HuH-7 (cell line): ENCODE measurements at regions not wholly inside any gene's neighbourhood (a gene's known extent, or its start where the extent isn't known, plus 50 kb on each side); places are given as distances from the start of the nearest gene placed in this dataset.

ENCODE experiments used
- DNase-seq: peaks from one replicate; pipeline ENCODE4 v3.0.0; 2011; ENCODE audit warnings: low spot score

DNA sequence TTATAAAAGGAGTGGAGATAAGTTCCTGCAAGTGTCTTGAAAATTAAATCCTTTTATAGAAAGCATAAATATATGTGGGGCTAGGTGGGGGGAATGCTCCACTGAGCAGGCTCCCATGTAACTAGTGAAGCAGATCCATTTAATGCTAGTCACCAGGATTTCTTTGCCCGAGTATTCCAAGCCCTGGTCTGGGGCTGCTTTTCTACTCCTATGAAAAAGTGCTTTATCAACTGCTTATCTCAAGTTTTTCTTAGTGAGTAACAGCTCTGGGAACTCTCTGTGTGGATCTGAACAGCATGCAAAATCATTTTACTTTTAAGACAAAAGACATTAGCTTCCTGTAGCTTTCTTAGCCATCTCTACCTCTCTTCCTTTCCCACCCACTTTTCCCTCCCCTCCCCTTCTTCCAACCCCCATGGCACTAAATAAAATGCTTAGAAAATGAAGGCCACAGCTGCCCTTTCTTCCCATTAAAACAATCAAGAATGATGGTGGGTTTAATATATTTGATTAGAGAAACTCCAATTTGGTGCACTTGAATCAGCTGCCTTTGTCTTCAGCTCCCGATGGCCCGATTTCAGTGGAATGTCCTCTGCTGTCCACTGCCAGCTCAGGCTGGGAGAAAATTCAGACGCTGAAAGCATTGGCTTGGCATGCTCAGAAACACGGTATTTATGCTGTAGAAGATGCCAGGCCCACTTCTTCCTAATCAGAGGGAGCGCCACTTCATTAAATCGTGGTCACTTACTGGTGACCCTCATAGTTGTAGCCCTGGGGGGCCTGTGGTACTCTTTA, 475.1 kb downstream of the FOXO1 start:
- no peak for DNase-seq

DNA sequence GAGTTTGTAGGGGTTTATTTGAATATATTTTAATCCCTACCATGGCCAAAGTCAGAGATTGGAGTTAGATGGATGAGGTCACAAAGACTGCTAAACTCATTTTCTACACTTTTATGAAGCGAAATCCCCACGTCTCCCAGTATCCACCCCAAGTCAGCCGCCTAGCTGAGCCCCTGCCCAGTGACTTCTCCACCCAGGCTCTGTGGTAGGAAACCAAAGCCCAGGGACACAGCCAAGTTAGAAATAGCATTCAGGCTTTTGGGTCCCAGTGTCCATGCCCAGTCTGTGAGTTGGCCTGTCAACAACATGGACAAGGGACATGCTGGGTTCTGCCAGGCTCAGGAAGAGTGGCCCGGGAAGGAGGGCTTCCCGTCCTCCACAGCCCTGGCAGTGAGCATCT, 474.0 kb downstream of the FOXO1 start:
- no peak for DNase-seq

DNA sequence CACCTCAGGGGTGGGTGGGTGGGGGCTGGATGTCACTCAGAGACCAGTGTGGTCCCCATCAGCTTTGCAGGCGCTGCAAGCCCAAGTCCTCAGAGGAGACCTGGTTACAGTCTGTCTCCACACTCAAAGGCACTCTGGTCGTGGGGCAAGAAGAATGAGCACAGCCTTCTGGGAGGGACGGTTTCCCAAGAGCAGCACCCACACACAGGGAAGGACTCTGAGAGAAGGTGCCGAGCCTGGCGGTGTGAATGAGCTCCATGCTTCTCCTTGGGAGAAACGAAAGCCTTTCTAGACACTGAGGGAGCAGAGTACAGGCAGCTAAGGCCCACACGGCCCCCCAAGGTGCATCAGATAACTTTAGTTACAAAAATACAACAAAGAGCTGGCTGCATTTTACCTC, 473.6 kb downstream of the FOXO1 start:
- DNase-seq: no peak

DNA sequence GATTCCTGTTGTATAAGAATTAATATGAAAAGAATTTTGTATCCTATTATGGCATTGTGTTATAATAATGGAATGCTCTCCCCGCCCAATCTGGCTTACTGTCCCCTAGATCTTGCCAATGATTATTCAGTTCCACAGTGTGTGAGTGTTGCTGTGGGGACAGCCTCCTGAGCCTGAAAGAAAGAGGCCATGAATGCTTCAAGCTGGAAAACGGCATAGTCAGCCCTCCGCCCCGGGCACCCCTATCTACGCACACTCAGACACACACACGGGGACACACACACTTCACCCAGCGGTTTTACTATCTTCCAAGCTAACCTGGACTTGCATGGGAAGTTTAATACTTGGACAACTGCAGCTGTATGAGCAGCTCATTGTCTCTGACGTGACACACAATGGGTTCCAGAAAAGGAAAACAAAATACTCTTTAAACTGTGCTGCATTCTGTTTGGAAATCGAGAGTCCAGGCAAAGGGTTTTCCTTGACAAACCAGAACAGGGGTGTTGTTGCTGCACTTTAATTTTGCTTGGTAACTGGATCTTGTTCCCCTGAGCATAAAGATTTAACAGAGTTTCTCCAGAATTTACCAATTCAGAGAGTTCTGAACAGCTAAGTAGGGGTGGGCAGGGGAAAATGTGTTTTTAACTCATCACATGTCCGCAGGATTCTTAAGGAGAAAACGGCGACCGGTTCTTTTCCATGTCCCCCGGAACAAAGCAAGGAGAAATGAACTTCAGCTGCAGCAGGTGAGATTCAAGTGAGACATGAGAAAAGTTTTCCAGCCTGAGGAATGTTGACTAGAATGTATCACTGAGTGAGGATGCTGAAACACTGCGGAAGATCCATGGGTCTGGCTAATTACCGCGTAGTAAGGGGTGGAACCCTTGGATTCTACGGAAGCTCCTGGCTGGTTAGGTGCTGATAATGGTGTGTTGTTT, 472.9 kb downstream of the FOXO1 start:
- no peak for DNase-seq

DNA sequence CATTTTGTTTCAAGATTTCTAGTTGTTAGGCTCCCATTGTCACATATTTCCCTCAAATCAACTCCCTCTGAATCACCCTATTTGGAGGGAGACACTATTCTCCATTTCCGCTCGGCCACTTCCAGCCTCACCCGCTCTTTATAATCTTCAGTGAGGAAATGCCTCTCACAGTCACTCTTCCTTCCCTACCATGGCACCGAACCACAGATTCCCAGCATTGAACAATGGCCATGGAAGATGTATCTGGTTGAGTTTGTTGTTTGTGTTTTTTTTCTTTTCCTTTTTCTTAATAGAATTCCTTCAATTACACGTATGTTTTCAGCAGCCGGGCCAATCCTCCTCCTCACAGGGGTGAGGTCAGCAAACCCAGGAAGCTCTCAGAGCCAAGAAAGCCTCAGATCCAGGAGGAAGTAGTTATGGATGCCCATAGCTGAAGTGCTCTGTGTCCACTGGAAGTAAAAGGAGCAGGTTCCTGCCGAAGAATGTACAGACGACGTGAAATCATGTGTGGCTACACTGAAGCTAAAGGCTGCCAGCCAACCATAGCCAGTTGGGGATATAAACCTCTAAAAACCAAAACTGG, 472.1 kb downstream of the FOXO1 start:
- no peak for DNase-seq

DNA sequence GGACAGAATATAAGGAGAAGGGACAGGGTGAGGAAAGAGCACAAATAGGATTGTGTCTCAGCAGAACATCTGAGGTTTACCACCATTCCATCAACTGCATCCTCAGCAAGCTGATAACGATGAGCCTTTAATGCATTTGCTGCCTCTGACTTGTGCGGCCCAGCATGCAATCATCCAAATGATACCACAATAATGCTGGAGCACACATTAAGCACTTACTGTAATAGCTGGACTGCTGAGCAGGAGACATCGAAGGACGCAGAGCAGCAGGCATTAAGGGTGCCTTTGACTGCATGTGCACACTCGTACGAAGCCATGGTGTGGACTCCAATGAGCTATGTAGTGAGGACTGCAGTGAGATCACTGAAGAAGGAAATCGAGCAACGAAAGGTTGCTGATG, 469.4 kb downstream of the FOXO1 start:
- no peak for DNase-seq

DNA sequence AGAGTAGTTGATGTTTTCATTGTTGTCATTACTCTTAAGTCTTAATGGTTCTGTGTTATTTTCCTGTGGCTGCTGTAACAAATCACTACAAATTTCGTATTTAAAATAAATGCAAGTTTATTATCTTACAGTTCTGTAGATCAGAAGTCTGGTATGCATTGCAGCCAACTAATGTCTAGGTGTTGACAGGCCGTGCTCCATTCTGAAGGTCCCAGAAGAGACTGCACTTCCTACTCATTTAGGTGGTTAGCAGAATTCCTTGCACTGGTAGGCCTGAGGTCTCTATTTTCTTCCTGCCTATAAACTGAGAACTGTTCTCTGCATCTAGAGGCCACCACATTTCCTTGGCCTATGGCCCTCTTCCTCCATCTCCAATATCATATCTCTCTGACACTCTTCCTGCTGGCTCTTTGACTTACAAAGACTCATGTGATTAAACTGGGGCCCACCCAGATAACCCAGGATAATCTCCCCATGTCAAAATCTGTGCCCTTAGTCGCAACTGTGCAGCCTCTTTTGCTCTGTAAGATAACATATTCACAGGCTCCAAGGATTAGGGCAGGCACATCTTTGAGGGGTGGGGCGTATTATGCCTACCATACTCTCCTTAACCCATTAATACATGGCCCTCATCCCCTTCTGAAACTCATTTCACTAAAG, 468.4 kb downstream of the FOXO1 start:
- DNase-seq: no peak

DNA sequence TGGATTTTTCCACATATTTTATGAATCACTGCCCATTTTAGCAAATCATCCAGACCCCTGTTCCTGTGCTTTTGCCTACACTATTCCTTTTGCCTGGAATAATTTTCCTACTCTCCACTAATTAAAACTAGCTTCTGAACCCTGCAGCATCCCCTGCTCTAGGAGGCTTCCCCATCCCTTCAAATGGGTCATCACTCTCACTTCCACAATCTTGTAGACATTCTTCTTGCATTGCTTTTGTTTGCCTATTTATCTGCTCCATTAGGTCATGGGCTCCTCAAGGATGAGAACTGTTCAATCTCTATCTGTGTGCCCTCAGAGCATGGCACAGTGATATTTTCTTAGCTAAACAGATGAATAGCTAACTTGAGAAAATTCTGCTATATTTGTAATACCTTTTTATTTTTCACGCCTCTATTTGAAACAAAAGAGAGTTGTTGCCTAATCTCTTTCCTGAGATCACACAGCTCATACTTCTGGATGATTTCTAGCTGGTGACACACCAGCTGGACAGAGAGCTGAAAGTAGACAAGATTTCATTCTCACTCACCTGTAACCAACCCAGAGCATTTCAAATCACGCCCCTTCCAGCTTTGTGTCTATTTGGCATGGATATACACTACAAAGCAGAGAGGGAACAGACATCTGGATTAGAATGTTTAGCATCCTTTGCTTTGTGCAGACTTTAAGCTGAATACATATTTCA, 466.0 kb downstream of the FOXO1 start:
- no peak for DNase-seq

DNA sequence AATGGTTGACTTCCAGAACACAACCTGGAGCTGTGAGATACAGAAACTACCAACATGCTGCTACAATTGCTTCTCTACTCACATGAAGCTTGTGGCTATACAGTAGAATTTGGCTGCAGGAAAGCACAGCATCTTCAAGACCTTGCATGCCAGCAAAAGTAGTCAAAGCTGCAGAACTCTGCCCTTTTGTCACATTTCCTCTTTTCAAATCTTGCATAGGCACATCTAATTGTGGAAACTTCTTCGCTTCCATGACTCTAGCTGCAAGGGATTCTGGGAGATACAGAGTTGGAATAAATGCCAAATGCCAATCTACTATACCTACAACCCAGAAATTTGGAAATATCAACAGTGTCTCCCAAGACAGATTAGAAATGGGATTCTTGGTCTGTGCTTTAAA, 462.2 kb downstream of the FOXO1 start:
- DNase-seq: no peak

DNA sequence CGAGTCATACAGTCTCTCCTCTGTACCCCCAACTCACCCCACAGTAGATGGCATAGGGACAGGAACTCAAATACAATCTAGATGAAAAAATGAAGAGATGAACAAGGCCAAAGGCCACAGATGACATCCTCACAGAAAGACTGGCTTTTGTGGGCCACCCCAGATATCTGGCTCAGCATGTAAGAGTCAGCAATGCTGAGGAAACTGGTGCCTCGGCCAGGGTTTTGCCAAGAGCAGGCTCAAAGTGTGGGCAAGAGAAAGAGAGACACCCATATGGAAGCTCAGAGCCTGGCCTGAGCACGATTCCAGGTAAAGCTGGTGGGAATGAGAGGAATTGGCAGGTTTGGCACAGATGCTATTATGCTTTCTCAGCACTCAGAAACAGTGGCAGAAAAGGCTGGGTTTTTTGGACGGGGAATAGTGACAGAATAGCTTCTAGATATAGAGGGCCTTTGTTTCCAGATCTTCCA, 460.6 kb downstream of the FOXO1 start:
- DNase-seq: no peak

DNA sequence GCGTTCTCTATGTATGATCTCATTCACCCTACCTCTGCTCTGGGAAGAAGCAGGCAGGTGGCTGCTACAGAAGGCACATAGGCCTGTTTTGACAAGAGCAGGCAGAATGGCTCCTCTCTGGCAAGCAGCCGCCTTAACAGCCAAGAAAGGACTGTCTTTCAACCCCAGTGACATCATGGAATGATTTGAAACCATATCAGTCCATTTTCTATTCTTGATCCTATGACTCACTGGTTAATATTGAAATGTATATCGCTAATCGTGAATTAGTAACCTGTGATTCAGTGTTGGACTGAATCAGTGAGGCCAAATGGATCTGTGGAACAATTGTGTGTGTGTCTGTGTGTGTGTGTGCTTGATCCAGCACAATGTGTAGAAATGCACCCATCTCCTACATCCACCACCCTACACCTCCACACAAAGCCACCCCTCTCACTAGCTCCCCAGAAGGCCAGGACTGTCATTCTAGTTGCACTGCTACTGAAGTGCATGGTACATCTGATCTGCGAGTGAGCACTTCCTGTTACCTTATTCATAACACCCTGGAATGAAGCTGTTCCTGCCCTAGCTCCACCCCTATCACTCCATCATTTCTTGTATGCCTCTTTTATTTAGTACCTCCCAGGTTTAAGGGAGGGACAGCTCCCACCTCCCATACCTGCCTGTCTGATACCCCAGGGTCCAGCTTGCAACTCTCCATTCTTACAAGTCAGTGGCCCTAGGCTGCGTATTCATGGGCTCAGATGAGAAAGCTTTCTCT, 460.0 kb downstream of the FOXO1 start:
- no peak for DNase-seq

DNA sequence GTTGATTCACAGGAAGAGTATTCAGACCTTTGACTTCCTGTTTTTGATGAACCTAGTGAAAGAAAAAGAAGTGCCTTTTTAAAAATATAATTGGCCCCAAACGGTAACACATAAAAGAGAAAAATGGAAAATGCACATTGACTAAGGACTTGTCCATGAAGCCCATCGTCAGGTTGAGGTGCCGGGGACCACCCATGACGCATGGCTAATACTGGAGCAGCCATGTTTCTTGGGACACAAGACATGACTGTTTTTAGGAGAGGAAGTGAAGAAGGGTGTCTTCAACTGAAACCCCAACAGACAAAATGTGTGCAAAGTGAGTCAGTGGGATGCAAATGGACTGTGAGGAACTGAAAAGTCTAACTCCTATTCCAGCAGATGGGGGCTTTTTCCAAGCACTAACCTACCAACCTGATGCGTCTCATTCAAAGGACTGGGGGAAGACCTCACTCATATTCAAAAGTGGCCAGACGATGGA, 459.4 kb downstream of the FOXO1 start:
- no peak for DNase-seq

DNA sequence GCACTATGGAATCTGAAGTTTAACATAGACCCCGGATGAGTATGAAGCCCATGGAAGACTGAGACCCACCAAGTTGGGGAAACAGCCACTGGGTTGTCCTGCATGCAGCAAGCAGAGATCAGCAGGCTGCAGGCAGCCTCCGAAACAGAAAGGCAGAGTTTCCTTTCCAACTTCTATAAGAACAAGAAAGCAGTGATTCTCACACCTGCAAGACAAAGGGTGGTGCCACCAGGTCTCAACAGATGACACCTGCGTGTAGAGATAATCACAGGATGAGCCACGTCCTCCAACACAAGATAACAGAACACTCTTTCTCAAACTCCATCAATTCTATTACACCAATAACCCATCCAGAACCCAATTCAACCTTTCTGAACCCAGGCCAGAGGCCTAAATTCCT, 457.9 kb downstream of the FOXO1 start:
- no peak for DNase-seq

DNA sequence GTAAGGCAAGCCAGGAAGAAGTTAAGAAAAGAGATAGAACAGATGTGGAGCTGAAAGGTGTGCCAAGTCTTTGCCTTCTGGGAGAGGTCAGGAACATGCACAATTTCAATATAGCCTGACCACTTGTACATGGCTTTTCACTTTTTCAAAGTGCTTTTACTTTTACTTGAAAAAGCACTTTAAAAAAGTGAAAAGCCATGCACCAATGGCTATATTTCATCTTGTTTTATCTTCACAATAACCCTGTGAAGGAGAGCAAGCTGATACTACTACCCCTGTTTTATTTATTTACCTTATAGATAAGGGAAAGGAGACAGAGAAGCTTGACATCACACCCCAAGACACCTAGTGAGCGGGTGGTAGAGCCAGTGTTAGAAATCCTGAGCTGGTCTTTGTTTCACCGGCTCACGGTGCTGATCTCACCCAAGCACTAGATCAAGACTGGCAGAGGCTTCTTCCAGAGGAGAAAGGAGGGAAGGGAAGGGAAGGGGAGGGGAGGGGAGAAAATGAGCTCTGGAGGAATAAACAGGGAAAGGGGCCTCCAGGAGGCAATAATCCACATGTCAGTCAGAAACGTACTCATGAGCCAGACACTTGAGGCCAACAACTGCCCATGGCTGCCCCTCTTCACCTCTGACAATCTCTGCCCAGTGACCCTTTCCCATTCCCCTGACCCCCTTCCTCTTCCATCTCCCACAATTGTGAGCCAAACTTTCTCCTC, 455.4 kb downstream of the FOXO1 start:
- DNase-seq: no peak

DNA sequence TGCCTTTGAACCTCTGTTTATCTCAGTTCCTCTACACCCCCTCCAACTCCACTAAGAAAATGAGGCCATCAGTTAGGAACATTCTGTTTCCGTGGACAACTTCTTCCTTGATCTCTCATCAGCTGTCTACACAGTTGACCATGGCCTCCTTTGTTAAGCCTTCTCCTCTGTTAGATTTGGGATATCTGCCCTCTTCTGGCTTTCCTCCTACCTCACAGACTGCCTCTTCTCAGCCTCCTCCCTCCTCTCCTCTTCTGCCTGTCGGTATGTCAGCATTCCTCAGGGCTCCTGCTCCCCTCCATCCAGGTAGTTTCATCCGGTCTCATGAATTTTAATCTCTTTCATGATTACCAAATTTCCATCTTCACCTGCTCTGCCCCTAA, 454.9 kb downstream of the FOXO1 start:
- no peak for DNase-seq

DNA sequence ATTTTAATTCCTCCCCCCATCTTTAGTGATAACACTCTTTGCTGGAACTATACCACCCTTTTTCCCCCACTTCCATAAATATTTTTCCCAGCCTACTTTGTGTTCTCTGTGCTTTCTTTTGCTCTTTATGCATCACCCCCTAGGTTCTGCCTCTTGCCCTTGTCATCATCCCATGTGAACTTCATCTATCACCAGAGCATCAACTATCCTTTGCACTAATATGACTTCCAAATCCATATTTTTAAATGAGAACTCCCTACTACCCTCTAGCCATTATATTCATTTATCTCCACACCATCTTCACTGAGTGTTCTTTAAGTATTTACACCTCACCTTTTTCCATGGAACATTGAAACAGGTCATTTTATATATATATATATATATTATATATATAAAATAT, 452.7 kb downstream of the FOXO1 start:
- DNase-seq: no peak

DNA sequence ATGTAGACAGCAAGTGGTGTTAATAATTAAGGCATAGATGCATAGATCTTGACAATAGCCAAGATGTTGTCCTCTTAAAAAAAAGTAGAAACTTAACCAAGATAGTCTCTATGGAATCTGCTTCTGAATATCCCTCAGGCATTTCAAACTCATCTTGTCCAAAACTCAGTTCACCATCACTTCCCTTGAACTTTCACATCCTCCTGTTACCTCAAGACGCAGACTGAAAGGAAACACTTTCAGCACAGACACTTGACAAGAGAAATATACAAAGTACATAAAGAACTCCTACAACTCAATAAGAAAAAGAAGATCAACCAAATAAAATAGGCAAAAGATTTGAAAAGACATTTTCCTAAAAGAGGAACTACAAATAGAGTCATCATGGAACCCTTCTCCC, 451.1 kb downstream of the FOXO1 start:
- DNase-seq: no peak

DNA sequence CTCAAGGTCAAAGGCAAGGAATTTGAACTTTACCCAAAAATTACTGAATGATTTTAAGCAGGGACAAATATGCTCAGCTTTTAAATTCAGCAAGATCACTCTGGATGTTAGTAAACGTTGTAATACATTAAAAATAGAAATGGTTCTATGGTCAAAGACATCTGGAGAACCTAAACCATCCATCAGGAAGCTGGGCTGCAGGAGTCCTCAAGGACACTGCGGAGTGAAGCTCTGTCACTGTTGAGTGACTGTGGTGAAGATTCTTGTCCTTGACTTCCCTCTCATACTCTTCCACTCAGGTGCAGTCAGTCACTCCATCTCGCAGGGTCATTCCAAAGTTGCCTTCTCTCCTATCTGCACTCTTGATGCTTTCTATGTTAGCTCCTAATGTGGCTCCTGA, 450.7 kb downstream of the FOXO1 start:
- no peak for DNase-seq

DNA sequence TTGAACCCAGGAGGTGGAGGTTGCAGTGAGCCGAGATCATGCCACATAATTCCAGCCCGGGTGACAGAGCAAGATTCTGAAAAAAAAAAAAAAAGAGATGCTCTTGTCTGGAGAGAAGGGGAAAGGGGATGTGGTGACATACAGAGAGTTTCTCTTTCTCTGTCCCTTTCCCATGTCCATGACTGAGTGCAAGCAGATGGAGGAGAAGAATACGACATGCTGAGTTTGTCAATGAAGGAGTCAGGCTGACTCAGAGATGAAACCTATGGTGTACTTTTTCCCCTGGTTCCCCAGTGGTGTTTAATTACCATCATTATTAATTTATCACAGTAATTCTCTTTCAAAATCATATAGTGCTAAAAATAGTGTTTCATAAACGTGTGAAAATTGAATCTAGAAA, 448.8 kb downstream of the FOXO1 start:
- DNase-seq: no peak

DNA sequence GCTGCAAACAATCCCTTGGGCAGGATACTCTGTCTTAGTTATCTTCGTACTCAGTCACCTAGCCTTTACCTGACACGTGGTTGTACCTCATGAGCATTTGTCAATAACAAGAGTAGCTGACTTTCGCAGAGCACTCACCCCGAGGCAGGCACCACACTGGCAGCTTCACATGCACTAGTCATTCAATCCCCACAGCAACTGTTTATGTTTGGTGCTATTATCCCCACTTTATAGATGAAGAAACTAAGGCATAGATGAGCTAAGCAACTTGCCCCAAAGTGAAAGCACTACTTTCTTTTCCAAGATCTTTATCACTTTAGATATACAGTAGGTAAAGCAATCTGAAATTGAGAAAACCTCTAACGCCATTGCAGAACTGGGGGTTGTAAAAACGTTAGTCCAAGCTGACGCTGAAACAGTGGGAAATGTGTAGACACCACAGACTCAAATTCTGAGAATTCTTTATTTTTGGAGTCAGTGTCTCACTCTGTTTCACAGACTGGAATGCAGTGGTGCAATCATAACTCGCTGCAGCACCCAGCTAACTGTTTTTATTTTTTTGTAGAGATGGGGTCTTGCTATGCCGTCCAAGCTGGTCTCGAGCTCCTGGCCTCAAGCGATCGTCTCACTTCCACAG, 446.0 kb downstream of the FOXO1 start:
- DNase-seq: no peak
